CD8-positive, alpha-beta memory T cell (primary cell): ENCODE measurements at regions not wholly inside any gene's neighbourhood (a gene's known extent, or its start where the extent isn't known, plus 50 kb on each side); places are given as distances from the start of the nearest gene placed in this dataset.

Experiments
- CTCF ChIA-PET: fragments of 350-600 bp; sonication (Branson Sonifier 250); formaldehyde crosslinking; loops from one replicate; lab custom pipeline; 2021; ENCODE audit warnings: antibody characterized with exemption; lab: Charles Lee
- POLR2A ChIA-PET: fragments of 350-600 bp; sonication (Branson Sonifier 250); formaldehyde crosslinking; loops from one replicate; lab custom pipeline; 2021; ENCODE audit warnings: antibody characterized with exemption; lab: Charles Lee
- DNase-seq, 5 donors: peaks; one replicate each; pipeline versions ENCODE4 v3.0.0 to v3.0.0-alpha.2; 2020 to 2022; ENCODE audit warnings: mixed read lengths in 1 of 5
- H3K27ac ChIP-seq: one replicate; pipeline ENCODE4 v1.7.0; 2013; ENCODE audit warnings: low read depth, mild to moderate bottlenecking, low read length, moderate library complexity
- H3K27me3 ChIP-seq: 2 replicates; pipeline ENCODE4 v1.7.0; 2013; ENCODE audit warnings: low read length, mild to moderate bottlenecking; ENCODE audit not compliant: insufficient read depth, poor library complexity, severe bottlenecking
- H3K36me3 ChIP-seq: 2 replicates; pipeline ENCODE4 v1.7.0; 2013; ENCODE audit warnings: mild to moderate bottlenecking, low read length, moderate library complexity; ENCODE audit not compliant: insufficient read depth
- H3K4me1 ChIP-seq: 2 replicates; pipeline ENCODE4 v1.7.0; 2013; ENCODE audit warnings: mild to moderate bottlenecking, low read length, moderate library complexity; ENCODE audit not compliant: insufficient read depth
- H3K4me3 ChIP-seq: 2 replicates; pipeline ENCODE4 v1.7.0; 2013; ENCODE audit warnings: mild to moderate bottlenecking, low read length
- H3K9me3 ChIP-seq: 2 replicates; pipeline ENCODE4 v1.7.0; 2013; ENCODE audit warnings: mild to moderate bottlenecking, low read length
- H3K27ac Mint-ChIP-seq, 8 donors: one replicate each; pipeline ENCODE4 v1.8.0; 2020 to 2021; ENCODE audit warnings: mixed read lengths in 8 of 8, mild to moderate bottlenecking in 6 of 8, inconsistent platforms in 3 of 8, moderate library complexity in 3 of 8
- H3K27me3 Mint-ChIP-seq, 2 donors: one replicate each; pipeline ENCODE4 v1.8.0; 2020 to 2021; ENCODE audit warnings: mixed read lengths in 2 of 2, mild to moderate bottlenecking in 1 of 2, moderate library complexity in 1 of 2
- H3K36me3 Mint-ChIP-seq, 3 donors: one replicate each; pipeline ENCODE4 v1.8.0; 2020 to 2021; ENCODE audit warnings: mixed read lengths in 3 of 3, inconsistent platforms in 1 of 3, mild to moderate bottlenecking in 1 of 3
- H3K4me1 Mint-ChIP-seq, 3 donors: one replicate each; pipeline ENCODE4 v1.8.0; 2020 to 2021; ENCODE audit warnings: mixed read lengths in 3 of 3, inconsistent platforms in 1 of 3, mild to moderate bottlenecking in 1 of 3
- H3K4me3 Mint-ChIP-seq, 7 donors: one replicate each; pipeline ENCODE4 v1.8.0; 2020 to 2021; ENCODE audit warnings: mixed read lengths in 7 of 7, mild to moderate bottlenecking in 6 of 7, moderate library complexity in 4 of 7, inconsistent platforms in 2 of 7
- H3K9me3 Mint-ChIP-seq, 5 donors: one replicate each; pipeline ENCODE4 v1.8.0; 2020 to 2022; ENCODE audit warnings: mixed read lengths in 5 of 5, mild to moderate bottlenecking in 3 of 5, moderate library complexity in 2 of 5, inconsistent platforms in 1 of 5

DNA sequence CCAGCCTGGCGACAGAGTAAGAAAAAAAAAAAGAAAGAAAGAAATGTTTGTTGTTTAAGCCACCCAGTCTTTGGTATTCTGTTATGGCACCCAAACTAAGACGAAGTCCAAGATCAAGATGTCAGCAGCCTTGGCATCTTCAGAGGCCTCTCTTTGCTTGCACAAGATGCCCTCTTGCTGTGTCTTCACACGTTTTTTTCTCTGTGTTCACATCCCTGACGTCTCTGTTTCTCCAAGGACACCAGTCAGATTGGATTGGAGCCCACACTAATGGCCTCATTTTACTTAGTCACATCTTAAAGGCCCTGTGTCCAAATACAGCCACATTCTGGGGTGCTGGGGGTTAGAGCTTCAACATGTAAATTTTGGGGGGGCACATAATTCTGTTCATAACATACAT is 380.9 kb downstream of the GJA1 start:
- Histone ChIP-seq H3K4me1 (no peaks in the 10 kb centered on the region), H3K9me3 (no peaks in the 10 kb centered on the region), H3K36me3 (no peaks in the 10 kb centered on the region), H3K27ac (no peak overlapping the region), H3K27me3 (no peaks in the 10 kb centered on the region), H3K4me3 (no peak overlapping the region)
- H3K36me3 Mint-ChIP-seq = no peaks in the 10 kb centered on the region
- no peak overlapping the region for H3K27ac Mint-ChIP-seq
- ChIA-PET POLR2A (no interaction called here), CTCF (no interaction called here)
- DNase-seq = no peak
- no peaks in the 10 kb centered on the region for H3K27me3 Mint-ChIP-seq
- no peaks in the 10 kb centered on the region for H3K4me1 Mint-ChIP-seq
- H3K4me3 Mint-ChIP-seq = no peak overlapping the region
- H3K9me3 Mint-ChIP-seq = peaks cover 0 to 4% (median 2%) of the 10 kb centered on the region in 5 donors

DNA sequence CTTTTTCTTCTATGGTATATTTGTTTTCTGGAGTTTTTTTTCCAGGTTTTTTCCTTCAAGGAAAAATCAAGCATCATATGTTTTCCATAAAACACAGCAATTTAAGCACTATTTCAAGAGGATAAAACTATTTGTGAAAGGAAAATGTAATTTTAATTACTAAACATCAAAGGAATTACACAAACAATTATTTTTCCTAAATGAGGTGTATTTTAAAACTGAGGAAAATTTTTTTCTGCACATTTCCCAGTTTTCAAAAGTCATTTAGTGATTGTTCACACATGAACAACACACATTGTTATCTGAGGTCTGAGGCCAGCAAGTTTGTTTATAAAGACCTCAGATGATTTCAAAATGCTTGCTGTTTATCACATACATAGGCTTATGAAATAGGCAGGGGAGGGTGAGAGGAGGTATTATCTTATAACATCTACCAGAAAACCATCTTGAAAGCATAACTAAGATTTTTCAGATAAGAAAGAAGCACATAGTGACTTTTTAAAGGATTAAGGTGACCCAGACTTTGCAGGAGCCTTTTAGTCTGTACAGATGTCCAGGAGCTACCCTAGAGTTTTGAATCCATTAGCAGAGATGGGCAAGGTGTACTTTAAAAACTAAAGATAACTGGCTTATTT is 381.6 kb downstream of the GJA1 start:
- H3K27me3 Mint-ChIP-seq = no peaks in the 10 kb centered on the region
- H3K36me3 Mint-ChIP-seq = no peaks in the 10 kb centered on the region
- ChIA-PET POLR2A (no interaction called here), CTCF (no interaction called here)
- Histone ChIP-seq H3K4me1 (no peaks in the 10 kb centered on the region), H3K27me3 (no peaks in the 10 kb centered on the region), H3K36me3 (no peaks in the 10 kb centered on the region), H3K4me3 (no peak overlapping the region), H3K27ac (no peak overlapping the region), H3K9me3 (no peaks in the 10 kb centered on the region)
- no peak for DNase-seq
- H3K27ac Mint-ChIP-seq = no peak overlapping the region
- no peak overlapping the region for H3K4me3 Mint-ChIP-seq
- no peaks in the 10 kb centered on the region for H3K4me1 Mint-ChIP-seq
- H3K9me3 Mint-ChIP-seq = peaks cover 0 to 4% (median 2%) of the 10 kb centered on the region in 5 donors

GRCh38 chr6:121823437-121823851 is 388.0 kb downstream of the GJA1 start:
- no peaks in the 10 kb centered on the region for H3K36me3 ChIP-seq
- CTCF ChIA-PET = no interaction called here
- H3K4me1 Mint-ChIP-seq = no peaks in the 10 kb centered on the region
- H3K27ac ChIP-seq = no peak overlapping the region
- H3K27me3 Mint-ChIP-seq = no peaks in the 10 kb centered on the region
- no peaks in the 10 kb centered on the region for H3K9me3 ChIP-seq
- no peaks in the 10 kb centered on the region for H3K27me3 ChIP-seq
- no peak overlapping the region for H3K27ac Mint-ChIP-seq
- DNase-seq = no peak
- H3K4me1 ChIP-seq = no peaks in the 10 kb centered on the region
- H3K36me3 Mint-ChIP-seq = no peaks in the 10 kb centered on the region
- no peak overlapping the region for H3K4me3 Mint-ChIP-seq
- no peak overlapping the region for H3K4me3 ChIP-seq
- POLR2A ChIA-PET = no interaction called here
- peaks cover 0 to 4% (median 2%) of the 10 kb centered on the region in 5 donors for H3K9me3 Mint-ChIP-seq

GRCh38 chr6:121826156-121826810 is 390.8 kb downstream of the GJA1 start:
- Histone ChIP-seq H3K27ac (no peak overlapping the region), H3K27me3 (no peaks in the 10 kb centered on the region), H3K9me3 (no peaks in the 10 kb centered on the region), H3K4me3 (no peak overlapping the region), H3K36me3 (no peaks in the 10 kb centered on the region), H3K4me1 (no peaks in the 10 kb centered on the region)
- Mint-ChIP-seq H3K4me3 (no peak overlapping the region), H3K9me3 (peaks cover 0 to 4% (median 0%) of the 10 kb centered on the region in 5 donors), H3K27ac (no peak overlapping the region), H3K36me3 (no peaks in the 10 kb centered on the region), H3K4me1 (no peaks in the 10 kb centered on the region), H3K27me3 (no peaks in the 10 kb centered on the region)
- no peak for DNase-seq
- POLR2A ChIA-PET = no interaction called here
- CTCF ChIA-PET = no interaction called here

DNA sequence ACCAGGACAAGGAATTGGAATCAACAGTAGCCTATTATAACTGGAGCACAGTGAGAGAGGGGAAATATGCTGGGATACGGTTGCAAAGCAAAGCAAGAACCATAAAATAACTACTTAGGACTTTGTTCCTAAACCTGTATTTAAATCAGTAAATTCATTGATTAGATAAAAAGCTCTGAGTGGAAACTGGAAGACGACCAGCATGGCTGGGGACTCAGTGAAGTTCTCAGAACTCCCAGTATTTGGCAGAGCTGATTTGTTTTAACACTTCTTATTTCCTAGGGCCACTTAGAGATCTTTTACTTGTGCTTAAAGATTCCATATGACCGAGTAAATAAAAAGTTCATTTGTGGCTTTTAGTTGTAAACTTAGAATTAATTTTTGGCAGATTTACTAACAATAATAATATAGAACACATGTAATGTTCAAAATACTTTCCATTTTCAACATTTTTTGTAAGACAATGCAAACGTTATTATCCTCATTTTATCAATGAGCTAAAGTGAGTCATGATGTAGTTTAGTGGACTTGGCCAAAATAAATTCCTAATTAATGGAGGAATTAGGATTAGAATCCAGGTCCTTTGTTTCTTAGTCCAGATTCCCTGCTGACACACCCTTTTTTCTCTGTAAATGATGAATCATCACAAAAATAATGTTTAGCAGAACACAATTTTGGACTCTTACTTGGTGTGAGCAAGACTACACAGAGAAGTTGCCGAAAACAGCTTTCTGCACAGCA is 392.9 kb downstream of the GJA1 start:
- no peak overlapping the region for H3K4me3 Mint-ChIP-seq
- ChIA-PET POLR2A (no interaction called here), CTCF (no interaction called here)
- no peaks in the 10 kb centered on the region for H3K27me3 Mint-ChIP-seq
- H3K36me3 Mint-ChIP-seq = no peaks in the 10 kb centered on the region
- no peak overlapping the region for H3K27ac Mint-ChIP-seq
- no peaks in the 10 kb centered on the region for H3K36me3 ChIP-seq
- peaks cover 0 to 4% (median 0%) of the 10 kb centered on the region in 5 donors for H3K9me3 Mint-ChIP-seq
- no peak for DNase-seq
- no peaks in the 10 kb centered on the region for H3K27me3 ChIP-seq
- H3K4me3 ChIP-seq = no peak overlapping the region
- no peaks in the 10 kb centered on the region for H3K9me3 ChIP-seq
- H3K27ac ChIP-seq = no peak overlapping the region
- H3K4me1 ChIP-seq = no peaks in the 10 kb centered on the region
- no peaks in the 10 kb centered on the region for H3K4me1 Mint-ChIP-seq

DNA sequence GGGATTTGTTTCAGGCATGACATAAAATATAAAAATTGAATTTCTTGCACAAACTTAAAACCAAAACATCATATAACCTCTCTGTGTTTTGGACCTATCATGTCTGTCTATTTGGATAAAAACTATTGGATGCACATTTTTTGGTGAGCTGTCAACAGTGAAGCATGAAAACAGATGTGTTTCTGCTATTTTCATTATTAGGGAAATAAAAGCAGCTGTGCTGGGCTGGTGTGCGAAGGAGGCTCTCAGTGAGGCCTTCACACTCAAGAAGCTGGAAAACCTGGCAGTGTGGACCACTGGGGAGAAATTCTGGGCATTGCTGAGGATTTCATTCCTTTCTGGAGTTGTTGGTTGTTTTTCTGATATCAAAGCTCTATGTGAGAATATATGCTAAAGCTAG is 395.3 kb downstream of the GJA1 start:
- Mint-ChIP-seq H3K4me1 (no peaks in the 10 kb centered on the region), H3K36me3 (no peaks in the 10 kb centered on the region), H3K9me3 (peaks cover 0 to 5% (median 0%) of the 10 kb centered on the region in 5 donors), H3K27me3 (no peaks in the 10 kb centered on the region), H3K4me3 (no peak overlapping the region), H3K27ac (no peak overlapping the region)
- no peaks in the 10 kb centered on the region for H3K36me3 ChIP-seq
- H3K27ac ChIP-seq = no peak overlapping the region
- no peaks in the 10 kb centered on the region for H3K9me3 ChIP-seq
- H3K4me1 ChIP-seq = no peaks in the 10 kb centered on the region
- CTCF ChIA-PET = no interaction called here
- H3K4me3 ChIP-seq = no peak overlapping the region
- no peaks in the 10 kb centered on the region for H3K27me3 ChIP-seq
- DNase-seq = no peak
- POLR2A ChIA-PET = no interaction called here

DNA sequence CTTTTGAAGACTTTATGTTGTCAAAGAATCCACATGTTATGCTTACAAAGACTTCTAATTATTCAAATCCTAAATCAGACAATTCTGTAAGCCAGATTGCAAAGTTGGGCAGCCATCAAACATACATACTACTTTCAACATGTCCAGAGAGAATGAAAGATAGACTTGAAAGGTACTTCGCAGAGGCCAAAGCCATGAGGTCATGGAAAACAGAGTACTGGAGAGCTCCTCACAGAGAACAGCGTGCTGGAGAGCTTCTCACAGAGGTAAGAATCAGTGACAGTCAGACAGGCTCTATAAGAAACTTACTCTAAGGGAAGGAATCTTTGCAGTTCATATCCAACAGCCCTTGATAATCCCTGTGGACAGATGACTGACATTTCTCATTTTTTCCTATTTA is 400.2 kb downstream of the GJA1 start:
- Mint-ChIP-seq H3K9me3 (peaks cover 0 to 5% (median 0%) of the 10 kb centered on the region in 5 donors), H3K4me3 (no peak overlapping the region), H3K36me3 (no peaks in the 10 kb centered on the region), H3K4me1 (no peaks in the 10 kb centered on the region), H3K27me3 (no peaks in the 10 kb centered on the region), H3K27ac (no peak overlapping the region)
- no peaks in the 10 kb centered on the region for H3K9me3 ChIP-seq
- ChIA-PET POLR2A (no interaction called here), CTCF (no interaction called here)
- no peaks in the 10 kb centered on the region for H3K36me3 ChIP-seq
- no peaks in the 10 kb centered on the region for H3K4me1 ChIP-seq
- no peak overlapping the region for H3K27ac ChIP-seq
- no peak for DNase-seq
- H3K27me3 ChIP-seq = no peaks in the 10 kb centered on the region
- no peak overlapping the region for H3K4me3 ChIP-seq

DNA sequence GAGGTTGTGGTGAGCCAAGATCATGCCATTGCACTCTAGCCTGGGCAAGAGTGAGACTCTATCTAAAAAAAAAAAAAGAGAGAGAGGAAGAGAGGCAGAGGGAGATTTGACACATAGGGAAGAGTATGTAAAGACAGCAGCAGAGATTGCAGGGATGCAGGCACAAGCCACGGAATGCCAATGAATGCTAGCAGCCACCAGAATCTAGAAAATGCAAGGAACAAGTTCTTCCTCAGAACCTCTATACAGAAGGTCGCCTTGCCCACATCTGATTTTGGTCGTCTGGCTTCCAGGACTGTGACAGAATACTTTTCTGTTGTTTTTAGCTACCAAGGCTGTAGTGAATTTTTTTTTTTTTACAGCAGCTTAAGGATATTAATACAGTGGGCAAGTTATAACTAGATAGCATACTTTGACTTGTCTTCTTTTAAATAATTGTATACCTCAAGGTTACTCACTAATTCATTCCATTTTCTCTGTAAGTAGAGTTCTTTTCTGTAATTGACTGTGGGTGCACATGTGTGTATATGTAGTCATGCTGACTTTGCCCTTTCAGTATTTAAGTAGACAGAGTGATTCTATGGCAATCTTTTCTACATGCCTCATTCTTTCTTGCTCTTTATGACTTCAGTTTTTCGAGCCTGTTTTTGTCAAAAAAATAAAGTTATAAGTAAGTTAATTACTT is 402.2 kb downstream of the GJA1 start:
- Mint-ChIP-seq H3K9me3 (peaks cover 0 to 5% (median 0%) of the 10 kb centered on the region in 5 donors), H3K4me1 (no peaks in the 10 kb centered on the region), H3K36me3 (no peaks in the 10 kb centered on the region), H3K27ac (no peak overlapping the region), H3K27me3 (no peaks in the 10 kb centered on the region), H3K4me3 (no peak overlapping the region)
- CTCF ChIA-PET = no interaction called here
- Histone ChIP-seq H3K4me3 (no peak overlapping the region), H3K9me3 (no peaks in the 10 kb centered on the region), H3K36me3 (no peaks in the 10 kb centered on the region), H3K27me3 (no peaks in the 10 kb centered on the region), H3K27ac (no peak overlapping the region), H3K4me1 (no peaks in the 10 kb centered on the region)
- POLR2A ChIA-PET = no interaction called here
- DNase-seq = no peak
